NB4 (cell line): ENCODE measurements at regions not wholly inside any gene's neighbourhood (a gene's known extent, or its start where the extent isn't known, plus 50 kb on each side); places are given as distances from the start of the nearest gene placed in this dataset.

Source experiments
- CTCF ChIP-seq: IDR thresholded peaks from one replicate; pipeline ENCODE4 v1.5.1; 2012; ENCODE audit warnings: low read depth, low read length
- POLR2A ChIP-seq: IDR thresholded peaks from 2 replicates; pipeline ENCODE4 v1.6.1; 2011; ENCODE audit warnings: mild to moderate bottlenecking; ENCODE audit not compliant: insufficient read length; ENCODE audit errors: extremely low read depth

- TF ChIP-seq CTCF (no peak), POLR2A (no peak)
These were observed 76.1 kb upstream of the FOXN2 start for GRCh38 chr2:48238381-48238780.
